DMS 273 (cell line): ENCODE measurements at regions not wholly inside any gene's neighbourhood (a gene's known extent, or its start where the extent isn't known, plus 50 kb on each side); places are given as distances from the start of the nearest gene placed in this dataset.
A peak's percentile ranks its signal among the peaks of the same experiment; 100 is the strongest.

ENCODE experiments used
- DNase-seq: peaks from one replicate; lab custom pipeline; 2025; ENCODE audit not compliant: unreplicated experiment; lab: John Stamatoyannopoulos, UW

- DNase-seq = no peak
These were observed 170.4 kb upstream of the NR5A2 start for GRCh38 chr1:199857108-199857507.

GRCh38 chr1:199857516-199857915, 170.0 kb upstream of the NR5A2 start:
- DNase-seq = no peak

GRCh38 chr1:199858171-199858570, 169.3 kb upstream of the NR5A2 start:
- DNase-seq = no peak

- no peak for DNase-seq
These were observed 168.7 kb upstream of the NR5A2 start for GRCh38 chr1:199858856-199859255.

- DNase-seq = peak; percentile 31
These were observed 168.0 kb upstream of the NR5A2 start for GRCh38 chr1:199859491-199859933.

- DNase-seq = no peak
These were observed 166.3 kb upstream of the NR5A2 start for GRCh38 chr1:199861020-199861795.

- no peak for DNase-seq
These were observed 165.5 kb upstream of the NR5A2 start for GRCh38 chr1:199862047-199862446.

- no peak for DNase-seq
These were observed 161.3 kb upstream of the NR5A2 start for GRCh38 chr1:199866210-199866617.

- no peak for DNase-seq
These were observed 159.9 kb upstream of the NR5A2 start for GRCh38 chr1:199867601-199868000.

GRCh38 chr1:199868777-199869176, 158.7 kb upstream of the NR5A2 start:
- DNase-seq = no peak

- no peak for DNase-seq
These were observed 152.2 kb upstream of the NR5A2 start for GRCh38 chr1:199875337-199875736.

- DNase-seq = no peak
These were observed 151.7 kb upstream of the NR5A2 start for GRCh38 chr1:199875856-199876255.

GRCh38 chr1:199877526-199878384, 149.8 kb upstream of the NR5A2 start:
- no peak for DNase-seq

GRCh38 chr1:199878823-199879222, 148.7 kb upstream of the NR5A2 start:
- no peak for DNase-seq

GRCh38 chr1:199898654-199899053, 128.9 kb upstream of the NR5A2 start:
- no peak for DNase-seq

- no peak for DNase-seq
These were observed 126.2 kb upstream of the NR5A2 start for GRCh38 chr1:199901341-199901740.

GRCh38 chr1:199907361-199907760, 120.1 kb upstream of the NR5A2 start:
- DNase-seq = no peak

- DNase-seq = no peak
These were observed 118.4 kb upstream of the NR5A2 start for GRCh38 chr1:199909137-199909536.

- no peak for DNase-seq
These were observed 114.2 kb upstream of the NR5A2 start for GRCh38 chr1:199913318-199913717.

- DNase-seq = no peak
These were observed 113.0 kb upstream of the NR5A2 start for GRCh38 chr1:199914546-199914945.

- no peak for DNase-seq
These were observed 109.2 kb upstream of the NR5A2 start for GRCh38 chr1:199918196-199918769.

- DNase-seq = no peak
These were observed 106.9 kb upstream of the NR5A2 start for GRCh38 chr1:199920635-199921034.
